IPS-18c (cell line): ENCODE measurements at regions not wholly inside any gene's neighbourhood (a gene's known extent, or its start where the extent isn't known, plus 50 kb on each side); places are given as distances from the start of the nearest gene placed in this dataset.

Experiments
- H3K4me3 ChIP-seq: 2 replicates; pipeline ENCODE4 v1.7.0; 2013; ENCODE audit warnings: low read depth, mild to moderate bottlenecking, low read length, moderate library complexity; ENCODE audit not compliant: insufficient read depth
- H3K9me3 ChIP-seq: one replicate; pipeline ENCODE4 v1.6.1; 2013; ENCODE audit warnings: mild to moderate bottlenecking, low read length, moderate library complexity; ENCODE audit not compliant: control insufficient read depth, insufficient read depth

DNA sequence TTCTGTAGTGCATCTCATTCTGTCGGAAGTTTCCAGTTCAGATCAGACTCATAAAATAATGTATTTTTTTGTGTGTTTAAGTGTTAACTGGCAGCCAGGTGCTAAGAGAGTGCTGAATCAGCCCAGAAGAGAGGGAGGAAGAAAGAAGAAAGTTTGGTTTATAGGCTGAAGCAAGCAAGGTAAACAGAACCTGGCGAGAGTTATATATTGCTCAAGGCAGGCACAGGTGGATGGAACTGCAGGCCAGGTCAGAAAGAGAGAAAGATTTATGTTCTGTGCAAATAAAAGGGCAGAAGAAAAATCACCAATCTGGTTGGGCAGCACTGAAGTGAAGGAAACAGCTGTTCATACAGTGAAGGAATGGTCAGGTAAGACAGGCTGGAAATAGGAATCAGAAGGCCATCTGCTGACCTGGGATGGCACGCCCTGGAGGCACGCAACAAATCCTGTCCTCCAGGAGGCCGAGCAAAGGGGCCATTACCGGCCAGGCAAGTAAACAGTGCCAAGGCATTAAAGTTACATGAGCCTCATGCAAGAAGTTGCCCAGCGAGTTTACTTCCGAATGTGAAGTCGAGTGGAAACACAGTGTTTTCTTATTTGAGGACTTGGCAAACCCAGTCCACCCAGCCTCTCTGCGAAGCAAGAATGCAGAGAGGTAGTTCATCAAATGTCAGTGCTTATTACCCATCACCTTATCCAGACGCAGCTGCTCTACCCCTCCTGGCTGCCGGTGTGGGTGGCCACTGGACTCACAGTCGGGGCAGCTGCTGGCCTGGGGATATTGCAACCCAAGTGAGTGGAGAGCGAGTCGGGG is 309.8 kb downstream of the VPS13C start:
- Histone ChIP-seq H3K4me3 (no peak overlapping the region), H3K9me3 (no peaks in the 10 kb centered on the region)

DNA sequence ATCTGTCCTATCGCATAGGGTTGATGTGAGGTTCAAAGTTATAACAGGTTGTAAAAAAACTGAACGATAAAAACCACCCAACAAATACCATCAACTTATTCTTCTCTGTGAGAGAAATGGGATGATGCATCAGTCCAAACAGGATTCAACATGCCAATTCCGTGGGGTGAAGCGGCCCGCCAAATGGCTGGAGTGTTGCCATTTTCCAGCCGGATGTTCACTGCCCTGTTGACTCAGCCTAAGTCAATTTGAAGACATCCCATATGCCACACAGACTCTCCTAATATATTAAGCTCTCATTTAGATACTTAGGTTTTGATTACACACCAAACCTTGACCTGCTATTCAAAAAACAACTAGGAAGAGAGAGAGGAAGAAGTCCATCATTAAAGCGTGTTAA is 311.1 kb downstream of the VPS13C start:
- no peaks in the 10 kb centered on the region for H3K9me3 ChIP-seq
- no peak overlapping the region for H3K4me3 ChIP-seq

DNA sequence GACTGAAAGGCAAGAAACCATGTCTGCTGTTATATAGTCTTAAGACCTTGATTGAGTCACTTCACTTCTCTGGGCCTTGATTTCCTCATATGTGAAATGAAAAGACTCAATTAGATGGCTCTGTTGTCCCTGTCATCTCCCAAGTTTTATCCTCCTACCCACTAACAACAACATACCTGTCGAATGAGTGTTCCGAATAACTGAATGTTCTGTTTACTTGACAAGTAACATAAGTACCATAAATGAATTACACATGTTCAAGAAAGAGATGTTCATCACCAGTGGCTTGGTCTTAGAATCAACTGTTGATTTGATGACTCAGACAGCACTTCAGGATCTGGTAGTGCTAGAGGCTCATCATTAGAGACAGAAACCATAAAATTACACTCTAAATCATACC is 311.7 kb downstream of the VPS13C start:
- no peak overlapping the region for H3K4me3 ChIP-seq
- H3K9me3 ChIP-seq: no peaks in the 10 kb centered on the region

DNA sequence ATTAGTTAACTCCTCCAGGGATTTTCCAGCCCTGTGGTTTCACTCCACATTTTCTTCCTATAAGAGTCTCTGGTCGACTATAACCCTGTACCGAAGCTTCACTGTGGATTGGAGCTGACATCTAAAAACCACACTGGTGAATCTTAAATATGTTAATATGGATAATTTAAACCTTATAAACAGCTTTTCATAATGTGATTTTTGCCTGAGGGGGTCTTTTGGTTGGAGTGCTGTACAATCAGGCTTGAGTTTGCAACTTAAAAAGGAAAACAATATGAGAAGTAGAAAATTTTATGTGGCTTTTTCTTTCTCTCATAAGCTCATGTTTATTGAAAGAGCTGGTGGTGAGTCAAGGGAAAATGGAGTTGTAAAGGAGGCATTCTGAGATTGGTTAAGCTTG is 313.7 kb downstream of the VPS13C start:
- no peak overlapping the region for H3K4me3 ChIP-seq

DNA sequence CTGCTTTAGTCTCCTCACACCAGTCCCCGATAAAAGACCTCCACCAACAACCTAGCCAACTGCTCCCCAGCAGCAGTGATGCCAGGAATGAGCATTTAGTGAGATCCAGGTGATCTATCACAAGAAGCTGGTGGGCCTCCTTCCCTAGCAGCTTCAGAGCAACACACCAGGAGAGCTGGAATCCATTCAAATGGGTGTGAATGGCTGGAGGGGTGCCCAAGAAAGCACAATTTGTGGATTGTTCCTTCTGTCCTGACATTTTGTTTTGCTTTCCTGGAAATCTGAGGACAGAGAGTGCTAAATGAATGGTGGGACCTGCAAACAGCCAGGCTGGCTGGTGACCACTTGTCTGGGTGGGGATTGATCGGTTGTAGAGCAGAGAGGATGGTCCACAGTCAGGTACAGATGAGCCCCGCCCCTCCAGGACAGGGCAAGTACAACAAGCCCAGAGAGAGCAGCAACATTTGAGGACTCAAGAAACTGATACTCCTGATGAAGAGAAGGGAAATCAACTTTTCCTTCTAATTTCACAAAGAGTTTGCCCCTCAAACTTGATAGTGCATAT is 316.8 kb downstream of the VPS13C start:
- Histone ChIP-seq H3K4me3 (no peak overlapping the region), H3K9me3 (no peaks in the 10 kb centered on the region)

More for the DNA sequence above, 313.7 kb downstream of the VPS13C start:
- no peaks in the 10 kb centered on the region for H3K9me3 ChIP-seq

DNA sequence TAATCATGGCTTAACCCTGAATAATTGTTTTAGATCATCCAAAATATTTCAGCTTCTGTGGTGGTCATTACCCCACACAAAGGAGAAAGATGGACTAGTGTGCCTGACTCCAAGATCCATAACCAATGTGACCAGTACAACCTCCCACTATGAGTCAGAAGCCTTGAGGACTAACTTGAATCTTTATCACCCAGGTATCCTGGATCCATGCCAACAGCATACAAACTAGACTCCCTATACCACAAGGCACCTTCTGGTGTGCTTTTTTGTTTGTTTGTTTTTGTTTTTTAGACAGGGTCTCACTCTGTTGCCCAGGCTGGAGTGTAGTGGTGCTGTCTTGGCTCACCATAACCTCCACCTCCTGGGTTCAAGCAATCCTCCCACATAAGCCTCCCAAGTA is 317.7 kb downstream of the VPS13C start:
- Histone ChIP-seq H3K4me3 (no peak overlapping the region), H3K9me3 (no peaks in the 10 kb centered on the region)

DNA sequence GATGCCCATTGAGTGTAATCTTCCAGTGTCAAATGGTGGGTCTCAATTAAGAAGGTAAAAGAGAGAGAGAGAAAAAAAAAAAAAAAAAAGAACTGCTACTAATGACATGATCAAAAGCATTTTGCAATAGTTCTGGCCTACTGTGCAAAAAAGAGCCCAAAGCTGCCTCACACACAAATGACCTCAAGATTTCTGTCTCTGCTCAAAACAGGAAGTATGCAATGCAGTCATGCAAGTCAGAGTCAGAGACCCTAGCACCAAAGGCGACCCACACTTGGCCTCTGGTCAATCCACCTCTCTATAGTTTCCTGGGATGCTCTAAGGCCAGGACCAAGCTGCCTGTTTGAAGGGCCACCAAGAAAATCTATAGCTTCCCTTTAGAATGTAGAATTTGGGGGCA is 323.5 kb downstream of the VPS13C start:
- Histone ChIP-seq H3K4me3 (no peak overlapping the region), H3K9me3 (no peaks in the 10 kb centered on the region)

DNA sequence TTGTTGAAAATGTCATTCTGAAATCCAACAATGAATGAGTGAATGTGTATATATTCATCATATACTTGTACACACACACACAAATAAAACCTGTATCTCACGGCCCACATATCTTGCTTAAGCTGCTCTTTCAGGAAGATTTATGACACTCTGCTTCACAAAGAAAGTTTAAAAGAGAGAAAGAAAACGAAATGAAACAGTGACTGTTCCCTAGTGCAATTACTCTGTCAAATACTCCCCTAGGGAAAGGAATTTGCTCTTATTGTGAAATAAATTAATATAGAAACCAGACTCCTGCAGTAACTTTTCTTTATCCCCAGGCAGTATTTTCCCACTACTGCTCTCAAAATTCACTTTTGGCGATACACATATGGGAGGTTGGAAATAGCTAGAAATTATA is 329.1 kb downstream of the VPS13C start:
- no peak overlapping the region for H3K4me3 ChIP-seq
- no peaks in the 10 kb centered on the region for H3K9me3 ChIP-seq

DNA sequence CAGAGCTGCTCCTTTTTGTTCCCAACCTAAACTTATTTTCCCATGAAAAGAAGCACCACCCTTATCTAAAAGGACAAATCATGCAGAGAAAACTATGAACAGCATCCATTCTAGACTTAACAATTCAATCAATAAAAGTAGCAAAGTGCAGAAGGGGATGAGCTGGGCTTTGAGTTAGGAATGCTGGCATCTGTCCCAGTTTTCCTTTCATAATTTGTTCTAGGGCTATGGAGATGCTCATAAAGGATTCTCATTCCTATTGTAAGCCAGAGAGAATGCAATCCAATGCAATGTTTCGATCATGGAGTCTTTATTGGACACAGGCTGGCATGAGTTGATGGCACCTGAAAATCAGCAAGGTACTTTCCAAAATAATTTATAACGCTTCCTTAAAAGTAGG is 330.6 kb downstream of the VPS13C start:
- H3K4me3 ChIP-seq: no peak overlapping the region
- no peaks in the 10 kb centered on the region for H3K9me3 ChIP-seq

DNA sequence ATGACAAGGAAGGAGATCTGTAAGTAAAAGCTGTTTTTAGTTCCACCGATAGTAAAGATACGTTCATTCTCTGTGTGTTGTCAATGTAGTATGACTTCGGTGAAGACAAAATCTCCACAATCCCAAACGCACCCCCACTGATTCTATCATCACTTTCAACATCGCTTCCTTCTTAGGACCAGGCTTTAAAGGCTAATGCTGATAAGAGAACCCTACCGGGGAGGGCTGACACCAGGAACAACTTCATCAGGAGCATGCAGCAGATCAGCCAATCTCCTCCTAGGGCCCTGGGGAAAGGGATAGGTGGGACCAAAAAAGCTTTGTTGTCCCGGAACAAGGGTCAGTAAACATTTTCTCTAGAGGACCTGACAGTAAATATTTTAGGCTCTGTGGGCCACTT is 334.1 kb downstream of the VPS13C start:
- Histone ChIP-seq H3K4me3 (no peak overlapping the region), H3K9me3 (no peaks in the 10 kb centered on the region)

DNA sequence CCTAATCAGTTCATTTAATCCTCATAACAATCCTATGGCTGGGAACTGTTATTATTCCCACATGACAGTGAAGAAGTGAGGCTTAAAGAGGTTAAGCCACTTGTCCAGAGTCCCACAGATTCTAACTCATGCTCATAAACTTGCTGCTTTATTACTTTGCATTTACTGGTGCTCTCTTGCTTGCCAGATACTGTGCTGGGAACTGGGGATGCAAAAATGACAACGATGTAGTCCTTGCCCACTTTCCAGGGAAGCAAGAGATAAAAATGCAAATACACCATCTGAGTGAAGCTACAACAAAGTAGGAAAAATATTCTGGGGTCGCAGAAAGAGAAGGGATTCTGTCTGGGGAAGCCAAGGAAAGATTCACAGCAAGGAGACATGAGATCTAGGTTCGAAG is 335.0 kb downstream of the VPS13C start:
- no peaks in the 10 kb centered on the region for H3K9me3 ChIP-seq
- H3K4me3 ChIP-seq: no peak overlapping the region

DNA sequence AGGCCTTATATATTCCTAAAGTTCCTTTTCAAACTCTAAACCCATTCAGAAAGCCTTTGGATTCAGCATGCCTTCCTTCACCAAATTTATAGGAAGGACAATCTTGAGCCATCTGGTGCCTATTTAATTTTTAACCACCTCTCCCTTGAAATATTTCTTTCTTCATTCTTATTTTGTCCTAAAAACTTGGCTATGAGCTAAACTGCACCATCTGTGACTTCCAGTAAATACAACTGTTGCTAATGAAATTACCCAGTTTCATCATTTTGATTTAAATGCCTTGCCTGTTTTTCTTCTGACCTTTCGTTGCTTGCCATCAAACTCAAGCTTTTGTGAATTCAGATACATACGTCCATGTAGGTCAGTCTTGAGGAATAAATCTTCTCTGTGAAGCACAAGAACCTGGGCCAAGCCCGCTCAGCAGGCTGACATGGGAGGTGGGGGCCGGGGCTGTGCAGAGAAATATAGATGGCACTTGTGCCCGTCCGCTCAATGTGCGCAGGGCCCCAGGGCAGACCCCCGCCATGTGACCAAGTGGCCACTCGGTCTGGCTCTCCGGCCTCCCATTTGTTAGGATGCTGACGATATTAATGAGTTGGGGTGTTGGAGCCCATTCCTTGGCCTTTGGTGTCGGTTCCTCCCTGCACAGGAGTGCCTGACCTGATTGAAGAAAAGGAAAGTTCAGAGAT is 335.9 kb downstream of the VPS13C start:
- Histone ChIP-seq H3K9me3 (no peaks in the 10 kb centered on the region), H3K4me3 (no peak overlapping the region)

DNA sequence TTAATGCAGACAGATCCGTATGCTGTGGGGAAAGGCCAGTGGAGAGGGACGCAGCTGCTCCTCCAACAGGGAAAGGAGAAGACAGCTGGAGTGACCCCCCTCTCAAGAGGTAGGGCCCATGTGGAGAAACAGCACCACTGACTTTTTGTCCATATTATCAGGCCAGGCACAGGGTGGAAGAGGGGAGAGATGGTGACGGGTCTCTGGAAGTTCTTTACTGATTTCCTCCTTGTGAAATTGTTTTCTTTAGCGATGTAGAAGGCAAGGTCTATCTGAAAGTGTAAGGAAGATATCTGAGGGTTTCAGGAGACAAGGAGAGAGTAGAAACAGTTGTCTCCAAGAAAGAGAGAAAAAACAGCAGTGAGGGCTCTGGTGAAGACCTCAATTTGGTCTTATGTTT is 338.8 kb downstream of the VPS13C start:
- Histone ChIP-seq H3K9me3 (no peaks in the 10 kb centered on the region), H3K4me3 (no peak overlapping the region)

DNA sequence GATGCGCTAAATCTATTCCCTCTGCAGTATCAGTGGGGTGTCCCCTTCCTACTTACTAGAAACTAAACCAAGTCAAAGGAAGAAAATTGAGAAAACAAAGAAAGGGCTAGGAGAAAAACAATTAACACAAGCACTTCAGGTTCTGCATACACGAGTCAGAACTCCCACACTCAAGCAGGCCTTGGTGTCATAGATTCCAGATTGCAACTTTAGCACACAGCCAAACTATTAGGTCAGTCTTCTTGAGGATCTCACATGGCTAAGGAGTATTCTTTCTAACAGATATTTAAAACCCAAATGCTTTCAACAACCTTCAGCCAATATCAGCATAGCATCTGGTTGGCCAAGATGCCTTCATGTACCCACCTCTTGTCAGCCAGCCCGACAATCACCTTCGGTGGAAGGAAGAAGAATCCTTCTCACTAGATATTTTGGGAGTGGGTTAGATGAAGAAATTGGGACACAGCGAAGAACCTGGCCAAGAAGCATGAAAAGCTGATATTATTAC is 340.0 kb downstream of the VPS13C start:
- Histone ChIP-seq H3K4me3 (no peak overlapping the region), H3K9me3 (no peaks in the 10 kb centered on the region)

DNA sequence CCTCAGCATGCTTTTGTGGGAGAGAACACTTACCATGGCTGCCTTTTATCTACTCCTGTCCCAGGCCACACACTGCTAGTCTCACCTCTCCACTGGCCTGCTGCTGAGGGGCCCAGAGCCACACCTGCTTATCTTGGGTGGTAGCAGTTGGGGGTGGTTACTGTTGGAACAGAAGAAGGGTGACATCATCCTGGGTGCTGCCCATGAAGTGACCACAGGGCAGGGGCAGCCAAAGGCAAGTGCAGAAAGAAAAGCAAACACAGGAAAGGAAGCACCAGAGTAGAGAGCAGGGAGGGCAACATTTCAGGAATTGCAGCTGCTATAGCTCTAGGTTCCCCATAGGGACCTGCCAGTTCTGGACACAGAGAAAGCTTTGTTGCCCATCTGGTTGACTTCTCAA is 345.2 kb downstream of the VPS13C start:
- Histone ChIP-seq H3K9me3 (no peaks in the 10 kb centered on the region), H3K4me3 (no peak overlapping the region)

DNA sequence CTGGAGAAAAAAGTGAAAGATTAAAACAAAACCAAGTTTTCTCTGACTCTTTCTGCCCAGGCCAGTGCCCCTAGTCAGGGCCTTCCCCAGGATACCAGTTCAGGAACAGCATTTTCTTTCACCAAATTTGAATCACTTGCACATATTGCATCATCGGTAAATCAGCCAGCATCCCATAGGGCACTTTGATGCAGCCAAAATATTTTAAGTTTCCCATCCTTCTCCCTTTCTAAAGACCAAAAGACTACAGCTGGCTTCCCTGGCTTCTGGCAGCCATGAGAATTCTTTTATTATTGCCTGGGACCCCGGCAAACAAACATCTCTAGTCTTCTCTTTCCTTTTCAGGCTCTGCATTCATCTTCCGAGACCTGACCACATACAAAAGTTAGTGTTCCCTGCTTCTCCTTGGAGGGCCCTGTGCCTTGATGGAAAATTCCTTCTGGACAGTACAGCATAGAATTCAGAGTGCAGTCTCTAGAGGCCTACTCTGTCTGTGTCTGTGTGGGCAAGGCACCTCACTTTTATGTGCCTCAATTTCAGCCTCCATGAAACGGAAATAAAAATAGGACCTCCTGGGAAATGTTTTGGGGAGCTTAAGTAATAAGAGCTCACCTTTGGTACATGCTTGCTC is 348.0 kb downstream of the VPS13C start:
- no peak overlapping the region for H3K4me3 ChIP-seq
- no peaks in the 10 kb centered on the region for H3K9me3 ChIP-seq

DNA sequence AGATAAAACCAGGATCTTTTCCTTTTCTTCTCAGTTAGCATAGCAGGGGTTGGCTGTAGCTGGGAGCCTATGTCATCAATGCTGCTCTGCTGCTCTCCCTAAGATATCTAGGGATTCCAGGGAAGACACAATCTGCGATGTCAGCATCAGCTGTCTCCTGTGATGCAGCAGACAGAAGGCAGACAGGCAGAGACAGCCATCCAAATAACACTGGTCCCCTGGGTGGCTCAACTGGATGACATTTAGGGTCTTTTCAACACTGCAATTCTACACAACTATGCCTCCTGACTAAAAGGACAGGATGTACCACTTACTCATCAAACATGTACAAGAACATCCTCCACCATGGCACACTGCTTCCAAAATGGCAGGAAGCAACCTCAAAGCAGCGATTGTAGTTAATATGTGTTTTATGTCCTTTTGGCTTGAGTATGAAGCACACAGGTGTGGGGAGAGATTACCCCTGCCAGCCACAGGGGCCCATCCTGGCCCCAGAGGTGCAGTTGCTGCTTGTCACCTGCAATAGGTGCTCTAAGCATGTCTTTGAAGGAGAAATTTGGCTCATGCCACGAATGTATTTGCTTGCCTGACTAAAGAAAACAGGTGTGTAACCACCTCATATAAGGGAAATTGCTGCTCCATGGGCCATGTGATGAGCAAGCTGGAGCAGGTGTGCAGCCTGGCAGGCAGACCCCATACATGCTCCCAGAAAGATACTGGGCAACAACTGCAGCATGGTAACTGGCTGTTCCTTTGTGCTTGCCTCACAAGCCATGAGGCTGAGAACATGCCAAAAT is 357.8 kb downstream of the VPS13C start:
- Histone ChIP-seq H3K9me3 (no peaks in the 10 kb centered on the region), H3K4me3 (no peak overlapping the region)
